Right lobe of liver (tissue), 4 donors: ENCODE measurements at regions not wholly inside any gene's neighbourhood (a gene's known extent, or its start where the extent isn't known, plus 50 kb on each side); places are given as distances from the start of the nearest gene placed in this dataset.

ENCODE experiments used
- POLR2A ChIP-seq: fragments of 450-650 bp; IDR thresholded peaks from one replicate; pipeline ENCODE4 v1.6.1; 2017; ENCODE audit warnings: antibody characterized with exemption, mild to moderate bottlenecking
- TF ChIP-seq, protein P1 (sequence below), 4 donors: fragments of 200-600 bp in 3 of 4; fragments of 450-650 bp in 1 of 4; IDR thresholded peaks; one replicate each; pipeline versions ENCODE4 v1.5.1 to v1.8.0; 2016 to 2022; ENCODE audit warnings: antibody characterized with exemption in 4 of 4, mild to moderate bottlenecking in 2 of 4
- donor health status: DM: no; HTN: no; CAD: no.
- donor health status: DM: no; HTN: no; CAD: no.
- donor health status: DM: no; HTN: yes; CAD: no.

DNA sequence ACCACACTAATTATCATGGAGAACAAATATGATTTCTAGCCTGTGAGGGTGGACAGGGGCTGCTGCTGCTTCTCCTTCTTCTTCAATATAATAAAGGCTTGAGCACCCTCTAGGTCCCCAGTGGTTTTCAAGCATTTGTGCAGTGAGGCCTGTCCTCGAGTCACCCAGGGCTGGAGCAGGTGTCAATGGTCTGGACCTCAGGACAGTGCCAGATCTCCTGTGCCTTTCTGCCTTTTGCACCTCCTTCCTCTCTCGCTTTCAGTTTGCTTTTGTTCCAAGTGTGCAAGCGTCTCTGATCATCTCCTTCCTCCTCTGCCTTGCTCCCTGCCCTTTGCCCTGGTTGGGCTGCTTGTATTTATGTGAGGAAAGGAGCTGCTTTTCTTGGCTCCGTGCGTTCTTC lies 152.2 kb upstream of the SYNDIG1 start:
- TF ChIP-seq, protein P1, sequence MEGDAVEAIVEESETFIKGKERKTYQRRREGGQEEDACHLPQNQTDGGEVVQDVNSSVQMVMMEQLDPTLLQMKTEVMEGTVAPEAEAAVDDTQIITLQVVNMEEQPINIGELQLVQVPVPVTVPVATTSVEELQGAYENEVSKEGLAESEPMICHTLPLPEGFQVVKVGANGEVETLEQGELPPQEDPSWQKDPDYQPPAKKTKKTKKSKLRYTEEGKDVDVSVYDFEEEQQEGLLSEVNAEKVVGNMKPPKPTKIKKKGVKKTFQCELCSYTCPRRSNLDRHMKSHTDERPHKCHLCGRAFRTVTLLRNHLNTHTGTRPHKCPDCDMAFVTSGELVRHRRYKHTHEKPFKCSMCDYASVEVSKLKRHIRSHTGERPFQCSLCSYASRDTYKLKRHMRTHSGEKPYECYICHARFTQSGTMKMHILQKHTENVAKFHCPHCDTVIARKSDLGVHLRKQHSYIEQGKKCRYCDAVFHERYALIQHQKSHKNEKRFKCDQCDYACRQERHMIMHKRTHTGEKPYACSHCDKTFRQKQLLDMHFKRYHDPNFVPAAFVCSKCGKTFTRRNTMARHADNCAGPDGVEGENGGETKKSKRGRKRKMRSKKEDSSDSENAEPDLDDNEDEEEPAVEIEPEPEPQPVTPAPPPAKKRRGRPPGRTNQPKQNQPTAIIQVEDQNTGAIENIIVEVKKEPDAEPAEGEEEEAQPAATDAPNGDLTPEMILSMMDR (IDR thresholded peaks at IDR 0.05) = no peak
- TF ChIP-seq POLR2A = no peak
